HCT116 (cell line): ENCODE measurements at regions not wholly inside any gene's neighbourhood (a gene's known extent, or its start where the extent isn't known, plus 50 kb on each side); places are given as distances from the start of the nearest gene placed in this dataset.

Source experiments
- ATAC-seq: fragments of 200-7000 bp; cut with Tn5 transposase; 2 replicates; pipeline ENCODE4 v1.9.1; 2020; ENCODE audit warnings: mild to moderate bottlenecking, moderate library complexity
- BruUV-seq: library from RNA; stranded (reverse); fragments of 400-500 nt; replicated peaks from 2 replicates; lab custom pipeline; 2021; lab: Mats Ljungman, UMichigan
- CTCF ChIA-PET: fragments of 300-600 bp; sonication (Branson Sonifier 250); formaldehyde crosslinking; loops from one replicate; lab custom pipeline; 2021; ENCODE audit warnings: antibody characterized with exemption; lab: Charles Lee
- POLR2A ChIA-PET: fragments of 300-600, 350-600 bp; sonication (Branson Sonifier 250); formaldehyde crosslinking; loops from one replicate; lab custom pipeline; 2021; ENCODE audit warnings: antibody characterized with exemption; lab: Charles Lee
- RAD21 ChIA-PET, 2 experiments: fragments of 300-600 bp; sonication (Branson Sonifier 250); formaldehyde crosslinking; loops; one replicate each; lab custom pipeline; 2023; ENCODE audit warnings: low total read pairs in 2 of 2; ENCODE audit not compliant: uncharacterized antibody in 2 of 2, unreplicated experiment in 2 of 2, low non-redundant PET in 1 of 2; lab: Charles Lee
- DNase-seq: peaks from one replicate; pipeline ENCODE4 v3.0.0-alpha.2; 2010; ENCODE audit warnings: low read depth, low spot score
- H2AFZ ChIP-seq: fragments of 200-600 bp; shearing (Covaris generic), sonication (generic); 2 replicates; pipeline ENCODE4 v1.6.1; 2017; ENCODE audit warnings: low read depth, mixed run types, mixed read lengths, antibody characterized with exemption, low read length; ENCODE audit not compliant: poor library complexity, severe bottlenecking
- H3K27ac ChIP-seq: 2 replicates; pipeline ENCODE4 v1.5.1; 2012; ENCODE audit warnings: low read depth, low read length
- H3K27me3 ChIP-seq: fragments of 200-600 bp; sonication (generic); 2 replicates; pipeline ENCODE4 v1.6.1; 2016; ENCODE audit warnings: mixed run types, low read length, mixed read lengths; ENCODE audit not compliant: insufficient read depth
- H3K36me3 ChIP-seq, 2 experiments: fragments of 200-500 bp in 1 of 2; fragments of 200-600 bp in 1 of 2; sonication (Bioruptor generic) in 1 of 2; sonication (generic) in 1 of 2; 2 replicates each; pipeline versions ENCODE4 v1.5.1 to v1.6.1; 2014 to 2016; ENCODE audit warnings: low read length in 2 of 2, inconsistent platforms in 1 of 2, mixed read lengths in 1 of 2, mixed run types in 1 of 2; ENCODE audit not compliant: insufficient read depth in 2 of 2, control insufficient read depth in 1 of 2
- H3K4me1 ChIP-seq, 2 experiments: fragments of 200-600 bp in 1 of 2; sonication (generic) in 1 of 2; 2 replicates each; pipeline versions ENCODE4 v1.5.1 to v1.6.1; 2012 to 2017; ENCODE audit warnings: low read length in 2 of 2, inconsistent platforms in 1 of 2, mild to moderate bottlenecking in 1 of 2, mixed read lengths in 1 of 2, mixed run types in 1 of 2, moderate library complexity in 1 of 2; ENCODE audit not compliant: insufficient read depth in 2 of 2, control insufficient read depth in 1 of 2
- H3K4me2 ChIP-seq: fragments of 200-600 bp; sonication (generic); 2 replicates; pipeline ENCODE4 v1.6.1; 2017; ENCODE audit warnings: mixed run types, low read length, mixed read lengths
- H3K4me3 ChIP-seq, 2 experiments: fragments of 200-600 bp in 1 of 2; sonication (generic) in 1 of 2; replicated peaks in 1 of 2; 2 replicates each; pipeline ENCODE4 v1.5.1; 2011 to 2016; ENCODE audit warnings: low read length in 2 of 2, control low read depth in 1 of 2, low read depth in 1 of 2, mild to moderate bottlenecking in 1 of 2, mixed read lengths in 1 of 2, mixed run types in 1 of 2
- H3K79me2 ChIP-seq: fragments of 200-600 bp; sonication (generic); 2 replicates; pipeline ENCODE4 v1.6.1; 2017; ENCODE audit warnings: mild to moderate bottlenecking, mixed run types, low read length, moderate library complexity, mixed read lengths; ENCODE audit not compliant: insufficient read depth
- H3K9ac ChIP-seq: fragments of 200-600 bp; sonication (generic); 2 replicates; pipeline ENCODE4 v1.6.1; 2016; ENCODE audit warnings: low read length, mixed read lengths
- H3K9me2 ChIP-seq: fragments of 200-600 bp; sonication (generic), shearing (Covaris generic); 2 replicates; pipeline ENCODE4 v1.6.1; 2017; ENCODE audit warnings: mixed run types, mild to moderate bottlenecking, moderate library complexity; ENCODE audit not compliant: insufficient read depth
- H3K9me3 ChIP-seq, 2 experiments: fragments of 200-500 bp in 1 of 2; fragments of 200-600 bp in 1 of 2; sonication (Bioruptor generic) in 1 of 2; sonication (generic) in 1 of 2; 2 replicates each; pipeline ENCODE4 v1.6.1; 2014 to 2017; ENCODE audit warnings: low read length in 2 of 2, mixed read lengths in 2 of 2, inconsistent platforms in 1 of 2, low read depth in 1 of 2, mild to moderate bottlenecking in 1 of 2, mixed run types in 1 of 2, moderate library complexity in 1 of 2; ENCODE audit not compliant: control insufficient read depth in 1 of 2, insufficient read depth in 1 of 2
- H4K20me1 ChIP-seq: fragments of 200-600 bp; sonication (generic), shearing (Covaris generic); 2 replicates; pipeline ENCODE4 v1.6.1; 2017; ENCODE audit warnings: mixed run types, mild to moderate bottlenecking, moderate library complexity; ENCODE audit not compliant: insufficient read depth
- CBX3 ChIP-seq: IDR thresholded peaks from 2 replicates; pipeline ENCODE4 v1.6.1; 2012; ENCODE audit warnings: low read depth
- CEBPB ChIP-seq: IDR thresholded peaks from 2 replicates; pipeline ENCODE4 v1.6.1; 2012; ENCODE audit warnings: low read depth
- CTCF ChIP-seq, 3 experiments: fragments of 200-600 bp in 1 of 3; sonication (generic) in 1 of 3; IDR thresholded peaks in 2 of 3; conservative IDR thresholded peaks in 1 of 3; 2 replicates each; pipeline ENCODE4 v1.5.1; 2012 to 2017; ENCODE audit warnings: low read depth in 2 of 3, low read length in 2 of 3, antibody characterized with exemption in 1 of 3, borderline replicate concordance in 1 of 3, control low read depth in 1 of 3, mild to moderate bottlenecking in 1 of 3, mixed read lengths in 1 of 3, mixed run types in 1 of 3, moderate library complexity in 1 of 3; ENCODE audit not compliant: insufficient read depth in 1 of 3
- ELF1 ChIP-seq: IDR thresholded peaks from 2 replicates; pipeline ENCODE4 v1.6.1; 2012; ENCODE audit warnings: low read depth, borderline replicate concordance
- EZH2 ChIP-seq: fragments of 200-600 bp; sonication (generic); IDR thresholded peaks from 2 replicates; pipeline ENCODE4 v1.6.1; 2017; ENCODE audit warnings: antibody characterized with exemption, mixed run types
- EZH2phosphoT487 ChIP-seq: fragments of 200-600 bp; IDR thresholded peaks from 2 replicates; pipeline ENCODE4 v1.6.1; 2018; ENCODE audit warnings: antibody characterized with exemption, borderline replicate concordance
- FOSL1 ChIP-seq: IDR thresholded peaks from 2 replicates; pipeline ENCODE4 v1.6.1; 2012; ENCODE audit warnings: low read depth
- MAX ChIP-seq: IDR thresholded peaks from 2 replicates; pipeline ENCODE4 v1.6.1; 2012
- POLR2A ChIP-seq: IDR thresholded peaks from 2 replicates; pipeline ENCODE4 v1.7.0; 2011; ENCODE audit warnings: borderline replicate concordance; ENCODE audit not compliant: insufficient read depth, insufficient read length; ENCODE audit errors: extremely low read depth
- SRF ChIP-seq: IDR thresholded peaks from 2 replicates; pipeline ENCODE4 v1.6.1; 2012; ENCODE audit warnings: low read depth
- YY1 ChIP-seq: IDR thresholded peaks from 2 replicates; pipeline ENCODE4 v1.6.1; 2011; ENCODE audit warnings: low read length, low read depth, moderate library complexity, mild to moderate bottlenecking; ENCODE audit not compliant: insufficient replicate concordance; ENCODE audit errors: extremely low read depth
- ZBTB33 ChIP-seq: IDR thresholded peaks from 2 replicates; pipeline ENCODE4 v1.6.1; 2011; ENCODE audit warnings: mild to moderate bottlenecking, low read length, moderate library complexity; ENCODE audit not compliant: insufficient replicate concordance; ENCODE audit errors: extremely low read depth
- intact Hi-C: fragments of 100-400 bp; cut with micrococcal nuclease; formaldehyde crosslinking; loops from 2 replicates; pipeline ENCODE4 v1.10.0; 2022

GRCh38 chr6:67608099-67608749 lies 1026.9 kb upstream of the ADGRB3 start:
- RAD21 ChIA-PET = no interaction called here
- intact Hi-C loops = no loop called here
- Histone ChIP-seq H3K9ac (no peak overlapping the region), H2AFZ (no peak overlapping the region), H4K20me1 (no peaks in the 10 kb centered on the region), H3K4me1 (no peaks in the 10 kb centered on the region), H3K27ac (no peak overlapping the region), H3K4me2 (no peak overlapping the region), H3K27me3 (no peaks in the 10 kb centered on the region), H3K9me3 (peaks cover 16 to 20% of the 10 kb centered on the region in 2 experiments; a peak in 3 of 4 replicates), H3K9me2 (no peaks in the 10 kb centered on the region), H3K4me3 (no peak overlapping the region), H3K36me3 (no peaks in the 10 kb centered on the region), H3K79me2 (no peaks in the 10 kb centered on the region)
- ATAC-seq = no peak
- POLR2A ChIA-PET = no interaction called here
- DNase-seq = no peak
- no peak for TF ChIP-seq MAX
- TF ChIP-seq CEBPB = no peak
- no peak for TF ChIP-seq ELF1
- no peak for TF ChIP-seq SRF
- no peak for TF ChIP-seq CTCF (IDR thresholded peaks at IDR 0.05 in 2 of 3, conservative IDR thresholded peaks at IDR 0.05 in 1 of 3; ENCODE audit: borderline replicate concordance in 1 of 3, insufficient read depth in 1 of 3, low read depth in 2 of 3, low read length in 2 of 3)
- TF ChIP-seq FOSL1 = no peak
- TF ChIP-seq ZBTB33 = no peak
- no peak for TF ChIP-seq EZH2
- no peak for TF ChIP-seq YY1
- no peak for TF ChIP-seq POLR2A
- TF ChIP-seq CBX3 = no peak
- TF ChIP-seq EZH2phosphoT487 = no peak
- BruUV-seq = no TSS peak
- CTCF ChIA-PET = no interaction called here
